Stimulated activated CD8-positive, alpha-beta memory T cell treated with anti-CD3 and anti-CD28 coated beads, Interleukin-15, amount 100 ng/mL, for 4 hours (primary cell): ENCODE measurements at regions not wholly inside any gene's neighbourhood (a gene's known extent, or its start where the extent isn't known, plus 50 kb on each side); places are given as distances from the start of the nearest gene placed in this dataset.

ENCODE experiments used
- DNase-seq, 2 donors: peaks; one replicate each; pipeline ENCODE4 v3.0.0-alpha.2; 2020; ENCODE audit warnings: low read depth in 2 of 2

- no peak for DNase-seq
These were observed 54.5 kb downstream of the CLDN34 start for GRCh38 chrX:10021461-10022272.

- no peak for DNase-seq
These were observed 55.0 kb downstream of the CLDN34 start for GRCh38 chrX:10022273-10022541.

- DNase-seq: no peak
These were observed 55.6 kb downstream of the CLDN34 start for GRCh38 chrX:10022580-10023245.

GRCh38 chrX:10023821-10024220 is 56.7 kb downstream of the CLDN34 start:
- DNase-seq: no peak

GRCh38 chrX:10025742-10026493 is 58.8 kb downstream of the CLDN34 start:
- no peak for DNase-seq

GRCh38 chrX:10028283-10029104 is 61.3 kb downstream of the CLDN34 start:
- DNase-seq: no peak

- DNase-seq: no peak
These were observed 63.4 kb downstream of the CLDN34 start for GRCh38 chrX:10030570-10030969.

- DNase-seq: no peak
These were observed 64.6 kb downstream of the CLDN34 start for GRCh38 chrX:10031746-10032145.

GRCh38 chrX:10032147-10032546 is 65.0 kb downstream of the CLDN34 start:
- DNase-seq: no peak

- no peak for DNase-seq
These were observed 66.3 kb downstream of the CLDN34 start for GRCh38 chrX:10033375-10034007.

GRCh38 chrX:10034740-10035260 is 67.6 kb downstream of the CLDN34 start:
- DNase-seq: no peak

- no peak for DNase-seq
These were observed 71.4 kb downstream of the CLDN34 start for GRCh38 chrX:10038585-10038984.

GRCh38 chrX:10039821-10040793 is 72.9 kb downstream of the CLDN34 start:
- no peak for DNase-seq

- DNase-seq: no peak
These were observed 73.8 kb downstream of the CLDN34 start for GRCh38 chrX:10040961-10041360.

- no peak for DNase-seq
These were observed 74.2 kb downstream of the CLDN34 start for GRCh38 chrX:10041383-10041782.

- DNase-seq: no peak
These were observed 74.9 kb downstream of the CLDN34 start for GRCh38 chrX:10042055-10042454.

- no peak for DNase-seq
These were observed 76.2 kb downstream of the CLDN34 start for GRCh38 chrX:10043386-10043785.

- DNase-seq: no peak
These were observed 76.9 kb downstream of the CLDN34 start for GRCh38 chrX:10044021-10044420.

GRCh38 chrX:10045327-10046000 is 78.3 kb downstream of the CLDN34 start:
- no peak for DNase-seq
